ENCODE measurements at regions not wholly inside any gene's neighbourhood (a gene's known extent, or its start where the extent isn't known, plus 50 kb on each side); places are given as distances from the start of the nearest gene placed in this dataset.

GRCh38 chr5:120372899-120373298, 91.2 kb upstream of the PRR16 start:
- no peak overlapping the region for H3K27ac ChIP-seq (ENCODE audit: low read depth, low read length)
- no peak overlapping the region for H3K4me2 ChIP-seq (ENCODE audit: low read length)
- no peaks in the 10 kb centered on the region for H3K27me3 ChIP-seq (ENCODE audit: insufficient read depth, low read length)
- peak; percentile 9 for FAIRE-seq
- no peak overlapping the region for H3K4me3 ChIP-seq (ENCODE audit: insufficient read depth, low read depth, low read length)
- no peaks in the 10 kb centered on the region for H3K27me3 Mint-ChIP-seq (ENCODE audit: low read depth, unreplicated experiment)
- no peak for TF ChIP-seq CTCF (IDR thresholded peaks at IDR 0.05; ENCODE audit: insufficient read depth, low read depth, low read length)
- no peak for TF ChIP-seq EZH2 (IDR thresholded peaks at IDR 0.05; ENCODE audit: insufficient read depth, low read length)
- no peaks in the 10 kb centered on the region for H3K36me3 ChIP-seq (ENCODE audit: insufficient read depth, low read length)
- no peak overlapping the region for H3K27ac Mint-ChIP-seq (ENCODE audit: unreplicated experiment)
- no peaks in the 10 kb centered on the region for H3K79me2 ChIP-seq (ENCODE audit: insufficient read depth, low read length)
- no peak overlapping the region for H3K4me3 Mint-ChIP-seq (ENCODE audit: unreplicated experiment)
- DNase-seq (ENCODE audit: low read depth), result no peak
- no peaks in the 10 kb centered on the region for H4K20me1 ChIP-seq (ENCODE audit: insufficient read depth, low read length)
- no peaks in the 10 kb centered on the region for H3K4me1 Mint-ChIP-seq (ENCODE audit: low read depth, unreplicated experiment)
- H3K4me1 ChIP-seq (ENCODE audit: insufficient read depth, low read length), result no peaks in the 10 kb centered on the region
- H3K9me3 ChIP-seq (ENCODE audit: insufficient read depth, low read depth, low read length), result no peaks in the 10 kb centered on the region
- peaks cover 2% of the 10 kb centered on the region for H3K36me3 Mint-ChIP-seq (ENCODE audit: low read depth, unreplicated experiment)
- no peak overlapping the region for H2AFZ ChIP-seq (ENCODE audit: low read depth, low read length)
- no peak overlapping the region for H3K9ac ChIP-seq (ENCODE audit: low read length)
- H3K9me3 Mint-ChIP-seq (ENCODE audit: unreplicated experiment), result peaks cover 2% of the 10 kb centered on the region

- Histone ChIP-seq H3K27ac (ENCODE audit: low read depth, low read length) (no peak overlapping the region), H2AFZ (ENCODE audit: low read depth, low read length) (no peak overlapping the region), H3K4me2 (ENCODE audit: low read length) (no peak overlapping the region), H3K79me2 (ENCODE audit: insufficient read depth, low read length) (no peaks in the 10 kb centered on the region), H3K4me3 (ENCODE audit: insufficient read depth, low read depth, low read length) (no peak overlapping the region), H3K9ac (ENCODE audit: low read length) (no peak overlapping the region), H3K4me1 (ENCODE audit: insufficient read depth, low read length) (no peaks in the 10 kb centered on the region), H3K9me3 (ENCODE audit: insufficient read depth, low read depth, low read length) (no peaks in the 10 kb centered on the region), H3K27me3 (ENCODE audit: insufficient read depth, low read length) (no peaks in the 10 kb centered on the region), H3K36me3 (ENCODE audit: insufficient read depth, low read length) (no peaks in the 10 kb centered on the region), H4K20me1 (ENCODE audit: insufficient read depth, low read length) (no peaks in the 10 kb centered on the region)
- H3K9me3 Mint-ChIP-seq (ENCODE audit: unreplicated experiment), result peaks cover 2% of the 10 kb centered on the region
- no peak for TF ChIP-seq CTCF (IDR thresholded peaks at IDR 0.05; ENCODE audit: insufficient read depth, low read depth, low read length)
- TF ChIP-seq EZH2 (IDR thresholded peaks at IDR 0.05; ENCODE audit: insufficient read depth, low read length), result no peak
- DNase-seq (ENCODE audit: low read depth) (peak; percentile 14), FAIRE-seq (peak; percentile 39)
- no peak overlapping the region for H3K27ac Mint-ChIP-seq (ENCODE audit: unreplicated experiment)
- peaks cover 2% of the 10 kb centered on the region for H3K36me3 Mint-ChIP-seq (ENCODE audit: low read depth, unreplicated experiment)
- no peaks in the 10 kb centered on the region for H3K4me1 Mint-ChIP-seq (ENCODE audit: low read depth, unreplicated experiment)
- H3K4me3 Mint-ChIP-seq (ENCODE audit: unreplicated experiment), result no peak overlapping the region
- no peaks in the 10 kb centered on the region for H3K27me3 Mint-ChIP-seq (ENCODE audit: low read depth, unreplicated experiment)
These were observed 88.9 kb upstream of the PRR16 start for GRCh38 chr5:120375248-120375647.

- no peak for FAIRE-seq
- Mint-ChIP-seq H3K4me3 (ENCODE audit: unreplicated experiment) (no peak overlapping the region), H3K9me3 (ENCODE audit: unreplicated experiment) (peaks cover 2% of the 10 kb centered on the region)
These were observed 83.5 kb upstream of the PRR16 start for GRCh38 chr5:120380644-120381043.

More at GRCh38 chr5:120380644-120381043, 83.5 kb upstream of the PRR16 start:
- Histone ChIP-seq H3K9ac (ENCODE audit: low read length) (no peak overlapping the region), H3K79me2 (ENCODE audit: insufficient read depth, low read length) (no peaks in the 10 kb centered on the region), H4K20me1 (ENCODE audit: insufficient read depth, low read length) (no peaks in the 10 kb centered on the region), H3K36me3 (ENCODE audit: insufficient read depth, low read length) (no peaks in the 10 kb centered on the region), H2AFZ (ENCODE audit: low read depth, low read length) (no peak overlapping the region), H3K27ac (ENCODE audit: low read depth, low read length) (no peak overlapping the region), H3K4me2 (ENCODE audit: low read length) (no peak overlapping the region), H3K4me1 (ENCODE audit: insufficient read depth, low read length) (no peaks in the 10 kb centered on the region), H3K27me3 (ENCODE audit: insufficient read depth, low read length) (no peaks in the 10 kb centered on the region), H3K4me3 (ENCODE audit: insufficient read depth, low read depth, low read length) (no peak overlapping the region), H3K9me3 (ENCODE audit: insufficient read depth, low read depth, low read length) (no peaks in the 10 kb centered on the region)
- H3K27ac Mint-ChIP-seq (ENCODE audit: unreplicated experiment), result no peak overlapping the region
- DNase-seq (ENCODE audit: low read depth), result no peak
- H3K4me1 Mint-ChIP-seq (ENCODE audit: low read depth, unreplicated experiment), result peaks cover 2% of the 10 kb centered on the region
- H3K27me3 Mint-ChIP-seq (ENCODE audit: low read depth, unreplicated experiment), result no peaks in the 10 kb centered on the region
- TF ChIP-seq EZH2 (IDR thresholded peaks at IDR 0.05; ENCODE audit: insufficient read depth, low read length), result no peak
- no peak for TF ChIP-seq CTCF (IDR thresholded peaks at IDR 0.05; ENCODE audit: insufficient read depth, low read depth, low read length)
- H3K36me3 Mint-ChIP-seq (ENCODE audit: low read depth, unreplicated experiment), result peaks cover 2% of the 10 kb centered on the region
